ENCODE measurements at regions not wholly inside any gene's neighbourhood (a gene's known extent, or its start where the extent isn't known, plus 50 kb on each side); places are given as distances from the start of the nearest gene placed in this dataset.

DNA sequence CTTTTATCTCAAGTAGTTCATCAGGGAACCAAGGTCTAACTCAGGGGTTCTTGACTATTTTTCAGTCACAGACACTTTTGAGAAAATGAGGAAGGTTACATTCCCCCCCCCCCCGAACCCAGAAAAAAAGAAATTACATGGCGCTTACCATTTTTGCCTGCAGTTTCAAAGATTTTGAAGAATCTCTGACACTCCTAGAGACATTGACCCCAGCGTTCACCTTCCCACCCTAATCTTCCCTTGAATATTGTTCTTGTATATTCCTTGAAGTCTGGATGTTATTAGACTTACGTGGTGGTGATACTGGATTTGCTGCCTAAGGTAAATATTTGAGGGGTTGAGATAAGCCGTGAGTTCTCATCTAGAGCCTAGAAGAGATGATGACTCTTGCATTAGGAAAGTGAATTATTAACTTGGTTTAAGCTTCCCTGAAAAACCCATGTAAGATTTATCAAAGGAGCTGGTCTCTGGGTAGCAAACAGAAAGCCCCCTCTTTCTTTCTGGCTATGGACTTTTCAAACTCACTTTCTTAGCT lies 245.7 kb upstream of the FOXK1 start:
- no peak for ATAC-seq
- Histone ChIP-seq H3K4me1 (replicated peaks in 1 of 2; ENCODE audit: control insufficient read depth in 2 of 2, insufficient read depth in 2 of 2, low read length in 2 of 2) (no peaks in the 10 kb centered on the region), H3K4me2 (ENCODE audit: insufficient read depth, low read length) (no peak overlapping the region), H2AFZ (ENCODE audit: low read depth, low read length) (no peak overlapping the region), H3K79me2 (ENCODE audit: control insufficient read depth, insufficient read depth, low read length) (no peaks in the 10 kb centered on the region), H3K4me3 (no peak overlapping the region), H3K36me3 (ENCODE audit: control insufficient read depth, insufficient read depth, low read length) (no peaks in the 10 kb centered on the region), H3K27ac (ENCODE audit: extremely low read depth, low read depth, low read length) (no peak overlapping the region), H4K20me1 (replicated peaks; ENCODE audit: control insufficient read depth, insufficient read depth, low read length) (no peaks in the 10 kb centered on the region), H3K27me3 (ENCODE audit: control insufficient read depth in 2 of 2, insufficient read depth in 2 of 2, low read length in 2 of 2) (peaks cover 0 to 6% of the 10 kb centered on the region in 2 experiments; a peak in 1 of 5 replicates), H3K9ac (ENCODE audit: insufficient read depth in 1 of 2, low read depth in 2 of 2, low read length in 2 of 2) (no peak overlapping the region), H3K9me1 (ENCODE audit: control insufficient read depth, insufficient read depth, low read length) (no peaks in the 10 kb centered on the region), H3K9me3 (replicated peaks; ENCODE audit: control insufficient read depth, insufficient read depth, low read depth, low read length) (no peaks in the 10 kb centered on the region; the same call in 1 of the 2 replicates)
- FAIRE-seq: no peak
- intact Hi-C loops (cut with micrococcal nuclease) (no loop called here), in situ Hi-C loops (cut with MboI) (no loop called here)
- no TSS peak for BruUV-seq (replicated peaks)
- ChIA-PET POLR2A (interaction anchor here (0.9 kb wide), 1 partner anchor 48 kb away, joined by 3 read pairs; no protein-coding TSS in a partner anchor), CTCF (ENCODE audit: low intra/inter-chr PET ratio) (no interaction called here)
- WGBS (ENCODE audit: insufficient coverage, low coverage, missing lambda C conversion rate): 3% methylated on average over 5 of the region's 5 CpGs
- DNase-seq (ENCODE audit: extremely low read depth in 1 of 4, low spot score in 3 of 4): no peak
- TF ChIP-seq, protein P1, sequence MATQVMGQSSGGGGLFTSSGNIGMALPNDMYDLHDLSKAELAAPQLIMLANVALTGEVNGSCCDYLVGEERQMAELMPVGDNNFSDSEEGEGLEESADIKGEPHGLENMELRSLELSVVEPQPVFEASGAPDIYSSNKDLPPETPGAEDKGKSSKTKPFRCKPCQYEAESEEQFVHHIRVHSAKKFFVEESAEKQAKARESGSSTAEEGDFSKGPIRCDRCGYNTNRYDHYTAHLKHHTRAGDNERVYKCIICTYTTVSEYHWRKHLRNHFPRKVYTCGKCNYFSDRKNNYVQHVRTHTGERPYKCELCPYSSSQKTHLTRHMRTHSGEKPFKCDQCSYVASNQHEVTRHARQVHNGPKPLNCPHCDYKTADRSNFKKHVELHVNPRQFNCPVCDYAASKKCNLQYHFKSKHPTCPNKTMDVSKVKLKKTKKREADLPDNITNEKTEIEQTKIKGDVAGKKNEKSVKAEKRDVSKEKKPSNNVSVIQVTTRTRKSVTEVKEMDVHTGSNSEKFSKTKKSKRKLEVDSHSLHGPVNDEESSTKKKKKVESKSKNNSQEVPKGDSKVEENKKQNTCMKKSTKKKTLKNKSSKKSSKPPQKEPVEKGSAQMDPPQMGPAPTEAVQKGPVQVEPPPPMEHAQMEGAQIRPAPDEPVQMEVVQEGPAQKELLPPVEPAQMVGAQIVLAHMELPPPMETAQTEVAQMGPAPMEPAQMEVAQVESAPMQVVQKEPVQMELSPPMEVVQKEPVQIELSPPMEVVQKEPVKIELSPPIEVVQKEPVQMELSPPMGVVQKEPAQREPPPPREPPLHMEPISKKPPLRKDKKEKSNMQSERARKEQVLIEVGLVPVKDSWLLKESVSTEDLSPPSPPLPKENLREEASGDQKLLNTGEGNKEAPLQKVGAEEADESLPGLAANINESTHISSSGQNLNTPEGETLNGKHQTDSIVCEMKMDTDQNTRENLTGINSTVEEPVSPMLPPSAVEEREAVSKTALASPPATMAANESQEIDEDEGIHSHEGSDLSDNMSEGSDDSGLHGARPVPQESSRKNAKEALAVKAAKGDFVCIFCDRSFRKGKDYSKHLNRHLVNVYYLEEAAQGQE (IDR thresholded peaks at IDR 0.05; ENCODE audit: borderline replicate concordance): no peak
- TF ChIP-seq, protein P1 (CRISPR knock-in tag; IDR thresholded peaks at IDR 0.05; ENCODE audit: low read depth): no peak
- TF ChIP-seq MAFG (tag; conservative IDR thresholded peaks at IDR 0.05) (no peak), SIN3A (IDR thresholded peaks at IDR 0.05; ENCODE audit: borderline replicate concordance in 2 of 2, control insufficient read depth in 1 of 2, low read depth in 2 of 2, low read length in 2 of 2) (no peak)
- TF ChIP-seq, protein P2, sequence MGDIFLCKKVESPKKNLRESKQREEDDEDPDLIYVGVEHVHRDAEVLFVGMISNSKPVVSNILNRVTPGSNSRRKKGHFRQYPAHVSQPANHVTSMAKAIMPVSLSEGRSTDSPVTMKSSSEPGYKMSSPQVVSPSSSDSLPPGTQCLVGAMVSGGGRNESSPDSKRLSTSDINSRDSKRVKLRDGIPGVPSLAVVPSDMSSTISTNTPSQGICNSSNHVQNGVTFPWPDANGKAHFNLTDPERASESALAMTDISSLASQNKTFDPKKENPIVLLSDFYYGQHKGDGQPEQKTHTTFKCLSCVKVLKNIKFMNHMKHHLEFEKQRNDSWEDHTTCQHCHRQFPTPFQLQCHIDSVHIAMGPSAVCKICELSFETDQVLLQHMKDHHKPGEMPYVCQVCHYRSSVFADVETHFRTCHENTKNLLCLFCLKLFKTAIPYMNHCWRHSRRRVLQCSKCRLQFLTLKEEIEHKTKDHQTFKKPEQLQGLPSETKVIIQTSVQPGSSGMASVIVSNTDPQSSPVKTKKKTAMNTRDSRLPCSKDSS (IDR thresholded peaks at IDR 0.05; ENCODE audit: low read depth, partially characterized antibody): no peak
- TF ChIP-seq, protein P3, sequence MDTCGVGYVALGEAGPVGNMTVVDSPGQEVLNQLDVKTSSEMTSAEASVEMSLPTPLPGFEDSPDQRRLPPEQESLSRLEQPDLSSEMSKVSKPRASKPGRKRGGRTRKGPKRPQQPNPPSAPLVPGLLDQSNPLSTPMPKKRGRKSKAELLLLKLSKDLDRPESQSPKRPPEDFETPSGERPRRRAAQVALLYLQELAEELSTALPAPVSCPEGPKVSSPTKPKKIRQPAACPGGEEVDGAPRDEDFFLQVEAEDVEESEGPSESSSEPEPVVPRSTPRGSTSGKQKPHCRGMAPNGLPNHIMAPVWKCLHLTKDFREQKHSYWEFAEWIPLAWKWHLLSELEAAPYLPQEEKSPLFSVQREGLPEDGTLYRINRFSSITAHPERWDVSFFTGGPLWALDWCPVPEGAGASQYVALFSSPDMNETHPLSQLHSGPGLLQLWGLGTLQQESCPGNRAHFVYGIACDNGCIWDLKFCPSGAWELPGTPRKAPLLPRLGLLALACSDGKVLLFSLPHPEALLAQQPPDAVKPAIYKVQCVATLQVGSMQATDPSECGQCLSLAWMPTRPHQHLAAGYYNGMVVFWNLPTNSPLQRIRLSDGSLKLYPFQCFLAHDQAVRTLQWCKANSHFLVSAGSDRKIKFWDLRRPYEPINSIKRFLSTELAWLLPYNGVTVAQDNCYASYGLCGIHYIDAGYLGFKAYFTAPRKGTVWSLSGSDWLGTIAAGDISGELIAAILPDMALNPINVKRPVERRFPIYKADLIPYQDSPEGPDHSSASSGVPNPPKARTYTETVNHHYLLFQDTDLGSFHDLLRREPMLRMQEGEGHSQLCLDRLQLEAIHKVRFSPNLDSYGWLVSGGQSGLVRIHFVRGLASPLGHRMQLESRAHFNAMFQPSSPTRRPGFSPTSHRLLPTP (IDR thresholded peaks at IDR 0.05; ENCODE audit: borderline replicate concordance, extremely low read depth, insufficient read length): no peak

Measured in K562 (cell line).